ENCODE measurements at regions not wholly inside any gene's neighbourhood (a gene's known extent, or its start where the extent isn't known, plus 50 kb on each side); places are given as distances from the start of the nearest gene placed in this dataset.

- H3K27me3 ChIP-seq: no peaks in the 10 kb centered on the region
- peaks cover 18% of the 10 kb centered on the region in 2 donors for H3K4me1 ChIP-seq (replicated peaks in 1 of 2)
- peak in 4 of 7 donors; percentile 19 to 54 (median 27) for DNase-seq
- no peaks in the 10 kb centered on the region for H3K36me3 ChIP-seq (replicated peaks in 1 of 2)
- H3K4me3 ChIP-seq: no peak overlapping the region
- peak overlapping the region in 4 of 5 donors; percentile 55 to 81 (median 68) for H3K27ac ChIP-seq
- no peaks in the 10 kb centered on the region for H3K9me3 ChIP-seq (replicated peaks in 1 of 3)
- TF ChIP-seq CTCF (IDR thresholded peaks at IDR 0.05) (no peak), POLR2A (IDR thresholded peaks at IDR 0.05) (no peak)
- intact Hi-C loops (cut with DNase I): loop anchor here in 1 of 2 donors (10.0 kb wide), 1 partner anchor 73 kb away; no protein-coding TSS in a partner anchor
- WGBS, 4 donors: 58 to 71% (median 61%) methylated on average over 2 of the region's 2 CpGs
Measured at GRCh38 chr1:173332026-173332425, 124.9 kb upstream of the TNFSF4 start.

GRCh38 chr1:173333581-173333980, 126.5 kb upstream of the TNFSF4 start:
- Histone ChIP-seq H3K4me3 (no peak overlapping the region), H3K27ac (no peak overlapping the region), H3K27me3 (no peaks in the 10 kb centered on the region), H3K4me1 (replicated peaks in 1 of 2) (peaks cover 18% of the 10 kb centered on the region in 2 donors), H3K9me3 (replicated peaks in 1 of 3) (no peaks in the 10 kb centered on the region), H3K36me3 (replicated peaks in 1 of 2) (no peaks in the 10 kb centered on the region)
- intact Hi-C loops (cut with DNase I): loop anchor here in 1 of 2 donors (10.0 kb wide), 1 partner anchor 71 kb away; no protein-coding TSS in a partner anchor
- TF ChIP-seq POLR2A (IDR thresholded peaks at IDR 0.05) (no peak), CTCF (IDR thresholded peaks at IDR 0.05) (no peak)
- WGBS, 4 donors: 92 to 100% (median 94%) methylated on average over 1 of the region's 1 CpG
- DNase-seq: no peak

GRCh38 chr1:173337126-173337525, 130.0 kb upstream of the TNFSF4 start:
- TF ChIP-seq CTCF (IDR thresholded peaks at IDR 0.05) (no peak), POLR2A (IDR thresholded peaks at IDR 0.05) (no peak)
- intact Hi-C loops (cut with DNase I): loop anchor here in 1 of 2 donors (10.0 kb wide), 1 partner anchor 68 kb away; no protein-coding TSS in a partner anchor
- WGBS, 4 donors: 0 to 100% (median 66%) methylated on average over 1 of the region's 1 CpG

GRCh38 chr1:173341307-173341706, 134.2 kb upstream of the TNFSF4 start:
- no peak for DNase-seq
- Histone ChIP-seq H3K9me3 (replicated peaks in 1 of 3) (no peaks in the 10 kb centered on the region), H3K4me3 (no peak overlapping the region), H3K27ac (no peak overlapping the region), H3K27me3 (no peaks in the 10 kb centered on the region), H3K36me3 (replicated peaks in 1 of 2) (no peaks in the 10 kb centered on the region), H3K4me1 (replicated peaks in 1 of 2) (no peaks in the 10 kb centered on the region)
- 49 to 73% (median 70%) methylated on average over 5 of the region's 5 CpGs for WGBS, 4 donors
- TF ChIP-seq POLR2A (IDR thresholded peaks at IDR 0.05) (no peak), CTCF (IDR thresholded peaks at IDR 0.05) (no peak)
- intact Hi-C loops (cut with DNase I): no loop called here

More at GRCh38 chr1:173337126-173337525, 130.0 kb upstream of the TNFSF4 start:
- H3K4me1 ChIP-seq (replicated peaks in 1 of 2): peaks cover 0 to under 1% of the 10 kb centered on the region in 2 donors
- no peak overlapping the region for H3K4me3 ChIP-seq
- no peak overlapping the region for H3K27ac ChIP-seq
- H3K9me3 ChIP-seq (replicated peaks in 1 of 3): no peaks in the 10 kb centered on the region
- no peaks in the 10 kb centered on the region for H3K36me3 ChIP-seq (replicated peaks in 1 of 2)
- no peak for DNase-seq
- no peaks in the 10 kb centered on the region for H3K27me3 ChIP-seq

All from adrenal gland (tissue), 9 donors.